GM18517 (cell line): ENCODE measurements at regions not wholly inside any gene's neighbourhood (a gene's known extent, or its start where the extent isn't known, plus 50 kb on each side); places are given as distances from the start of the nearest gene placed in this dataset.

Source experiments
- ATAC-seq: cut with Tn5 transposase; IDR thresholded peaks from one replicate; pipeline ENCODE4 v1.9.1; 2021; ENCODE audit warnings: mild to moderate bottlenecking, moderate library complexity; ENCODE audit not compliant: unreplicated experiment

DNA sequence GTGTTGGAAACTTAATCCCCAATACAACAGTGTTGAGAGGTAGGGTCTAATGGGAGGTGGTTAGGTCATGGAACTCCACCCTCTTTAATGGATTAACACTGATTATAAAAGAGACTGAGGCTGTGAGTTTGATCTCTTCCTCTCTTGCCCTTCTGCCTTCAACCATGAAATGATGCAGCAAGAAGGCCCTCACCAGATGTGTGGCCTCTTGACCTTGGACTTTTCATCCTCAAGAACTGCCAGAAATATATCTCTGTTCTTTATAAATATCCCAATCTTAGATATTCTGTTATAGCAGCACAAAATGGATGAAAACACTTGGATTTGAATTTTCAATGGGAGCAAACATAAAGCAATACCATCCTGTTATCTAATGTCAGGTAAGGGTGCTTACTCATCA is 67.6 kb downstream of the NMUR2 start:
- no peak for ATAC-seq

GRCh38 chr5:152335461-152335860 is 69.6 kb downstream of the NMUR2 start:
- ATAC-seq: no peak

GRCh38 chr5:152332716-152333460 is 72.2 kb downstream of the NMUR2 start:
- no peak for ATAC-seq

GRCh38 chr5:152331718-152332117 is 73.4 kb downstream of the NMUR2 start:
- no peak for ATAC-seq

- no peak for ATAC-seq
These were observed 74.1 kb downstream of the NMUR2 start for GRCh38 chr5:152331006-152331405.

DNA sequence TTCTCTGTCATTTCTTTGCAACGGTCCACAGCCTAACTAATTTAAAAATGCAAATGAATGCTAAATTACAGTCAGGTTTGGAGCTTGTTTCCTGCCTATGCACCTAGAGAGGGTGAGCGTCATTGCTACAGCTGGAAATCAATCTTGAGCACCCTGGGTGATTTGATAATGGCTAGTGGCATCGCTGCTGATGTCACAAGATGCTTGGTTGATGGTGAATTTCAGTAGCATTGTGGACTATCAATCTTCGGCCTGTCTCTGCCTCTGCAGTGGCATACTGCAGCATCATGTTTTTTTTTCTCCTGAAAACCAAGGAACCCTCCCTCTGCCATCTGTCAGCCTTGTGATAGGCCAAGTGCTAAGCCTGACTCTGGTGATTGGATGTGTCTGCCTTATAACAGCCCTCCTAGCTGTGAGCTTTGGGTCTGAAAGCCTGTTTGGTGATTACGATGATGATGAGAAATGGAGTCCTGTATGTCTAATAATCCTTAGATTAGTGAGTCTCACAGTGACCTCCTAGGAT is 75.3 kb downstream of the NMUR2 start:
- ATAC-seq: no peak

GRCh38 chr5:152329207-152329606 is 75.9 kb downstream of the NMUR2 start:
- no peak for ATAC-seq

DNA sequence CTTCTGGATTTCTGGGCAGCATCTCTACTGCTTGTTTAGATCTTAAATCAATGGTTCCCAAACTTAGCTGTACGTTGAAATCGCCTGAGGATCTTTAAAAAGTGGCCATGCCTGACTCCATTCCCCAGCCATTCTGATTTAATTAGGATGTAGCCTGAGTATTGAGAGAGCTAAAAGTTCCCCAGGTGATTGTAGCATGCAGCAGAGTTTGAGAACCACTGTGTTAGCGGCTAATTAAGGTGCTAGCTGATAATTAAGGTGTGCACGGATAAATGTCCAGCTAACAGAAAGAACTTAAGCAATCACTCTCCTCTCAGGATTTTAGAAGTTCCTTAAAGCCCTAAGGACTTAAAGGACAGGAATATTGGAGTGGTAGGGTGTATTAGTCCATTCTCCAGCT is 89.1 kb downstream of the NMUR2 start:
- ATAC-seq: no peak

DNA sequence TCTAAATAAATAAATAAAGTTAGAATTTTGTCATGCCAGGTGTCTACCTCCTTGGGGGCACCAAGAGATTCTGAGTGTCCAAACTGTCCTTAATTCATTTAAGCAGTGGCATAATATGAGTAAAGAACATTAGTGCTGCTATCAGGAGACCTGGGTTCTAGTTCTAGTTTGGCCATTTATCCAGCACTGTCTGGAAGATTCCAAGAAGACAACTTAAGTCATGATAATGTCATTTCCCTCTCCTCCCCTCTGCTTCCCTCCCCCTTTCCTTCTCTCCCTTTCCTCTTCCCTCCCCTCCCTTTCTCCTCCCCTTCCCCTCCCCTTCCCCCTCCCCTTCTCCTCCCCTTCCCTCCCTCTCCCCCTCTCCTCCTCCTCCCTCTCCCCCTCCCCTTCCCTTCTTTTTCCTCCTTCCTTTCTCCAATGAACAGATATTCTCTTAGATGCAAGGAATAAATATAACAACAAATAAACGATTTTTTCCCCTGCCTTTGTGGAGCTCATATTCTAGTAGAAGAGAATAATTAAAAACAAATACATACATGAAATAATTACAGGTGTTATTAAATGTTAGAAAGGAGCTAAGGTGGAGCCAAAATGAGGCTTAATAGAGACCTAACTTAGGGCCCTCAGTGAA is 90.8 kb downstream of the NMUR2 start:
- no peak for ATAC-seq

DNA sequence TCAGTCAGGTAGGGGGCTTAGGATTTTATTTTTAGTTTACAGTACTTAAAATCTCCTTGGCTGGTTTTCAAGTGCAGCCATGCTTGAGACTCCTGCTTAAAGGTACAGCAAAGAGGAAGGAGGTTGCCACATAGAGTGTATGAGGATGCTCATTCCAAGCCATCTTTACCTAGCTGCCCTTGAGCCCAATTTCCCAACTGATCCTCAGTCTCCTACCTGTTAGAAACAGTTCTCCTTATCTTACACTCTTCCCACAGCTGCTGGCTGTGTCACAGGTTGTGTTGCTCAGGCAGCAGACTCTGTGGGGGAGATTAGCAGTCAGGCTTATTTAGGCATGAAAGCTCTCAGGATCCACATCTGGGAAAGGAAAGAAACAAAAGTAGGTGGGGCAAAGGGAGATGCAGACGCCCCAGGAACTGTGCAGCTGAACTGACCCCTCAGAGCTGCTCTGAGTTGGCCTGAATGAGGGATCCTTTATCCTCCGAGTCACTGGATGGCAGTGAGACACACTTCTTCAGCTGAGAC is 95.1 kb downstream of the NMUR2 start:
- no peak for ATAC-seq

DNA sequence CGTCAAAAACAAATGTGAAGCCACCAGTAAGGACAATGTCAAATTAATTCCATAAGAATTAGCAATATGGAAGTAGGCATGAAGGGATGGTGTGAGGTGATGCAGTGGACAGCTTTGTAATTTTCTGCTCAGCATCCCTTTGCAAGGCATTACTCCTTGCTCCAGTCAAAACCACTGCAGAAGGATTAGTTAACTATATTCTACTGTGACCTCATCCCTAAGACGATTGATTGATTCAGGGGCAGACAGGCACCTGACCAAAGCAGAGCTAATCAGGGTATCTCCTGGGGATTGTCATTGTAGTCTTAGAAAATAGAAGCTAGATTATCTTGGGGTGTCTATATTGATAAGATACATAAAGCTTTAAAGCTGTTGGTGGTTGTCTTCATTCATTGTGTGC is 98.7 kb downstream of the NMUR2 start:
- no peak for ATAC-seq

DNA sequence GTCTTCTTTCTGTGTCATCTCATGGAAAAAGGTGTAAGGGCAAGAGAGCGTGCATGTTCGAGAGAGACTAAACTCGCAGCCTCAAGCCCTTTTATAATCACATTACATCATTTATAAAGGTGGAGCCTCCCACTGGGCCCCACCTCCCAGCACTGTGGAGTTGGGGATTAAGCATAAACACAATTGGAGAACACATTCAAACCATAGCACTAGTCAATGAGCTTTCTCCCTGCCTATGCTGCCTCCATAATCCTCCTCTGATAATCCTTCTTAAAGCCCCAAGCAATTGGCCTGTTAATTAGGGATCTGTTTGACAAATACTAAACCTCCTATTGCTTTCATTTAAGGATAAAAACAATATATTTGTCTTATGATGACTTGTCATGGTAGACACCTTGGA is 99.6 kb downstream of the NMUR2 start:
- no peak for ATAC-seq

- ATAC-seq: no peak
These were observed 101.2 kb downstream of the NMUR2 start for GRCh38 chr5:152303841-152304240.

- ATAC-seq: no peak
These were observed 107.2 kb downstream of the NMUR2 start for GRCh38 chr5:152297866-152298265.

GRCh38 chr5:152293189-152293588 is 111.9 kb downstream of the NMUR2 start:
- ATAC-seq: no peak

GRCh38 chr5:152290181-152290580 is 114.9 kb downstream of the NMUR2 start:
- ATAC-seq: no peak

DNA sequence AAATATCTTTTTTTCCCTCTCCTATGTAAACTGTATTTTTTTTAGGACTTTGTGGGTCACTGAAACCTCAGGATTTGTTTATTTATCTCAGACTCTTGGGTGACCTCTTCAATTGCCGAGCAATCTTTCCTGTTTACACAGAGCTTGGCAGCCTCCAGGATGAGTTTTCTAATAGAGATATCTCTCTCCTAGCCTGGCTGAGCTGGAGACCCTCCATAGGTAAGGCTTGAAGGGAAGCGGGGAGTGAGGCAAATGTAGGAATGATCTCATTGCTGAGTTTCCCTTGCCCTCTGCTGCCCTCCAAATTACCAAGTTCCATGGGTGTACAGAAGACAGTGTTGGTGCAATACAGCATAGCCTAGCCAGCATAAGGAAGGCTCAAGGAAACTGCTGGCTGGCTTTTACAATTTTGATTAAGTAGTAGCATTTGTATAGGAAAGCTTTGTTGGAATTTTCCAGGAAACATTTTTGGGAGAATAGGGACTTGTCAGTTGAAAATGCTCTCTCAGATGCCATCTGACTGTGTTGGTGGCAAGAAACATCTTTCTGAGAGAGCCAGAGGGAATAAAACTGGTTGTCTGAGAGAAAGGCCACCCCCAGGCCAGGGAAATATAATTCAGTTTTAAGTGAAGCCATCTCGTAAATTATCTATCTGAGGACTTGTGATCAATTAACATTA is 116.0 kb downstream of the NMUR2 start:
- ATAC-seq: no peak

DNA sequence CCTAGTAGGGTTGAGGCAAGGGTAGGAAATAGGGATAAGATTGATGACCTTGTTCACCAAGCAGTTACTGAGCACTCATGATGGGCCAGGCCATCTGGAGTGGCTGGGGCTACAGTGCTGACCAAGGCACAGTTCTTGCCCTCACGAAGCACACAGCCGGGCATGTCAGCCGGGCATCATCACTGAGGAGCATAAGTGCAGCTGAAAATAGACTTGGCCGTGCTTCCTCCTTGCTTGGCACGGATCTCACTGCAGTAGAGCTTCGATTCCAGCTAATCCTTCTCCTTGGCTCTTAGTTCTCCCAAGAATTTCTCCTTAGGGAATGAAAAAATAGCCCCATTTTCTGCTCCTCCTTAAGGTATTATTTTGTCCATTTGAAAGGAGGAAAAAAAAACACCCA is 116.6 kb downstream of the NMUR2 start:
- no peak for ATAC-seq

DNA sequence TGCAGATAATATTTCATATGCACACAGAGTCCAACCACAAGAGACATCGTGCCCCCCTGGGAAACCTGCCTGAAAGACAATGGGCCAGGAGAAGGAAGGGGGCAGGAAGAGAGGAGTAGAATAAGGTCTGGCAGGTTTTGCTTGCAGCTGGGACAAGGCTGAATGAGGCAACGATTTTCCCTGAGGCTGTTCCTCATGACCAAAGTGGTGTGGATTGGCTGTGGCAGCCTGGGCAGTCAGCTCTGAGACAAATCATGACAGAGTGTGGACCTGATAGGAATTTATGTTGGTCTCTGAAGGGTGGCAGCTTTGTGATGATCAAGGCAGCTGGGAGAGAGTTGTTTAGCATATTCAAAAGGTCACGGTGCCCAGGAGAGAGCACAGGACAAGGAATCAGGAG is 119.3 kb downstream of the NMUR2 start:
- ATAC-seq: no peak

DNA sequence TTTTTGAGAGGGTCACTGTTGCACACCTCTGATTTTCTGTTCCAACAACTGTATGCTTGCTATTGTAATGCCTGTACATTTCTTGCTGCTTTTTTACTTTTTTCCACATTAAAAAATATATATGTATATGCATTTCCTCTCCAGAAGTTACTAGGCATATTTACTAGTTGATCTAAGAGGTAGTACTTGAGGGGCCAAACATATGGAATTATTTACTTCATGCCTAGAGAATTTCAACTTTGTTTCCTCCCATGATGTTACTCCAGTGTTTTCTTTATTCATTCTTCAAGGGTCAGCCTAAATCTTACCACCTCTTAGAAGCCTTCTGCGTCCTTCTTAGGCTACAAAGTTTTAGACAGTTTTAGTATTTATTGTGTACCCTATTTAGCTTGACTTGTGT is 122.7 kb downstream of the NMUR2 start:
- ATAC-seq: no peak

- ATAC-seq: no peak
These were observed 127.1 kb downstream of the NMUR2 start for GRCh38 chr5:152277936-152278335.

GRCh38 chr5:152274224-152274623 is 130.9 kb downstream of the NMUR2 start:
- ATAC-seq: no peak
